Type B pancreatic cell (in vitro differentiated cells): ENCODE measurements at regions not wholly inside any gene's neighbourhood (a gene's known extent, or its start where the extent isn't known, plus 50 kb on each side); places are given as distances from the start of the nearest gene placed in this dataset.

Experiments
- DNase-seq: peaks from one replicate; pipeline ENCODE4 v3.0.0; 2021; ENCODE audit warnings: mixed read lengths; ENCODE audit not compliant: unreplicated experiment; ENCODE audit errors: extremely low spot score
- H3K27ac Mint-ChIP-seq: 2 replicates; pipeline ENCODE4 v1.8.0; 2021; ENCODE audit warnings: mild to moderate bottlenecking, mixed read lengths
- H3K27me3 Mint-ChIP-seq: 2 replicates; pipeline ENCODE4 v1.8.0; 2021; ENCODE audit warnings: mixed read lengths
- H3K36me3 Mint-ChIP-seq: 2 replicates; pipeline ENCODE4 v1.8.0; 2021; ENCODE audit warnings: mixed read lengths
- H3K4me1 Mint-ChIP-seq: one replicate; pipeline ENCODE4 v1.8.0; 2021; ENCODE audit warnings: mixed read lengths; ENCODE audit not compliant: unreplicated experiment
- H3K4me3 Mint-ChIP-seq: 2 replicates; pipeline ENCODE4 v1.8.0; 2021; ENCODE audit warnings: mild to moderate bottlenecking, mixed read lengths
- H3K9me3 Mint-ChIP-seq: 2 replicates; pipeline ENCODE4 v1.8.0; 2021; ENCODE audit warnings: mixed read lengths
- TF ChIP-seq, protein P1 (sequence below): fragments of 200-600 bp; sonication (generic); conservative IDR thresholded peaks from 2 replicates; pipeline ENCODE4 v1.5.0; 2021; ENCODE audit warnings: antibody characterized with exemption, mild to moderate bottlenecking

DNA sequence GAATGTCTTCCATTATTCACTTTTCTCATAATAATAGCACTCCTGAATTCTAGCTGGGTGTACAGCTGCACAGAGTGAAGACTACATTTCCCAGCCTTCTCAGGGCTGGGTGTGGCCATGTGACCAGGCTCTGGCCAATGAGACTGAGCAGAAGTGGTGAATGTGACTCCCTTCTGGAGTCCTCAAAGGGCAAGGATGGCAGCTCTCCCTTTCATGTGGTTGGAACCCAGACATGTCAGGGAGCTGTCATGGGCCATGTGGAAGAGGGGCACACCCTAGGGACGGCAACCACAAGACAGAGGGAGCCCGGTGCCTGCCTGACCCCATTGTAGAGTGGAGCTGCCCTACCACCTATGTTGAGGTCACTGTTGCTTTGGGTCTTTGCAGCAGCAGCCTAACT, 312.8 kb upstream of the SULF2 start:
- TF ChIP-seq, protein P1, sequence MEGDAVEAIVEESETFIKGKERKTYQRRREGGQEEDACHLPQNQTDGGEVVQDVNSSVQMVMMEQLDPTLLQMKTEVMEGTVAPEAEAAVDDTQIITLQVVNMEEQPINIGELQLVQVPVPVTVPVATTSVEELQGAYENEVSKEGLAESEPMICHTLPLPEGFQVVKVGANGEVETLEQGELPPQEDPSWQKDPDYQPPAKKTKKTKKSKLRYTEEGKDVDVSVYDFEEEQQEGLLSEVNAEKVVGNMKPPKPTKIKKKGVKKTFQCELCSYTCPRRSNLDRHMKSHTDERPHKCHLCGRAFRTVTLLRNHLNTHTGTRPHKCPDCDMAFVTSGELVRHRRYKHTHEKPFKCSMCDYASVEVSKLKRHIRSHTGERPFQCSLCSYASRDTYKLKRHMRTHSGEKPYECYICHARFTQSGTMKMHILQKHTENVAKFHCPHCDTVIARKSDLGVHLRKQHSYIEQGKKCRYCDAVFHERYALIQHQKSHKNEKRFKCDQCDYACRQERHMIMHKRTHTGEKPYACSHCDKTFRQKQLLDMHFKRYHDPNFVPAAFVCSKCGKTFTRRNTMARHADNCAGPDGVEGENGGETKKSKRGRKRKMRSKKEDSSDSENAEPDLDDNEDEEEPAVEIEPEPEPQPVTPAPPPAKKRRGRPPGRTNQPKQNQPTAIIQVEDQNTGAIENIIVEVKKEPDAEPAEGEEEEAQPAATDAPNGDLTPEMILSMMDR = no peak
- Mint-ChIP-seq H3K4me1 (peaks cover 14% of the 10 kb centered on the region), H3K9me3 (no peaks in the 10 kb centered on the region), H3K36me3 (no peaks in the 10 kb centered on the region), H3K27ac (no peak overlapping the region), H3K4me3 (no peak overlapping the region), H3K27me3 (peaks cover 21% of the 10 kb centered on the region)
- DNase-seq = no peak

DNA sequence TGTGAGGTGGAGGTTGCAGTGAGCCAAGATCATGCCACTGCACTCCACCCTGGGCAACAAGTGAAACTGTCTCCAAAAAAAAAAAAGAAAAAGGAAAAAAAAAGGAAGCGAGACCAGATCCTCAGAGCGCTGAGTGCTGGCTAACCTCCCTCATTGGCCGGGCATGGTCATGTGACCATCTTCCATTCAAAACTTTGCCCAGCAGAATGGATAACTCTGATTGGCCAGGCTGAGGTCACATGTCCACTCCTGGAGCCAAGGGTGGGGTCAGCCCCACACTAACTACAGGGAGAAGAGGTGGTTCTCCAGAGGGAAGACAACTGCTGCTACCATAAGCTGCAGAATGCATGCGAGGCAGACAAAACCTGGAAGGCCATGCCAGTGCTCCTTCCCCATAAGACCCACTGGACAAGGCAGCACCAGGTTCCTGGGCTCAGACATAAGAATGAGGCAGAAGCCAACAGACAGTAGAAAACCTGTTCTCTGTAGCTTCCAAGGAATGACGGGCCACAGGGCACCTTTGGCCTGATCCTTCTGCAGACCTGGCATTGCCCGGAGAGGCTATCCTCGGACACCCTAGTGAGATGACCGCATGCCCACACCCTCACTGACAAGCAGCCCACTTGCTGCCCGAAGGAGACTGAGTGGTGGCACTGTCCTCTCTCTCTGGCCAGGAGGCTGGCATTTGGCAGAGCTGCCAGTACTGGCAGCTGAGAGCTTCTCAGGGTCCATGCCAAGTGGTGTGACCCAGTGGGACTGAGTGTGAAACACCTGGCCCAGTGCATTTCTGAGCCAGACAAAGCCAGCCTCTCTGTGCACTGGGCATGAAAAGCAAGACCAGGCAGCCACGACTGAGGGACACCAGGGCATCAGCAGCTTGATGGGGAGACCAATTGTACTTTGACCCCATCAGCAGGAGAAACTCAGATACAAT, 311.9 kb upstream of the SULF2 start:
- TF ChIP-seq, protein P1 = no peak
- Mint-ChIP-seq H3K4me1 (peaks cover 11% of the 10 kb centered on the region), H3K9me3 (no peaks in the 10 kb centered on the region), H3K4me3 (no peak overlapping the region), H3K36me3 (no peaks in the 10 kb centered on the region), H3K27me3 (peaks cover 21% of the 10 kb centered on the region), H3K27ac (no peak overlapping the region)
- no peak for DNase-seq

DNA sequence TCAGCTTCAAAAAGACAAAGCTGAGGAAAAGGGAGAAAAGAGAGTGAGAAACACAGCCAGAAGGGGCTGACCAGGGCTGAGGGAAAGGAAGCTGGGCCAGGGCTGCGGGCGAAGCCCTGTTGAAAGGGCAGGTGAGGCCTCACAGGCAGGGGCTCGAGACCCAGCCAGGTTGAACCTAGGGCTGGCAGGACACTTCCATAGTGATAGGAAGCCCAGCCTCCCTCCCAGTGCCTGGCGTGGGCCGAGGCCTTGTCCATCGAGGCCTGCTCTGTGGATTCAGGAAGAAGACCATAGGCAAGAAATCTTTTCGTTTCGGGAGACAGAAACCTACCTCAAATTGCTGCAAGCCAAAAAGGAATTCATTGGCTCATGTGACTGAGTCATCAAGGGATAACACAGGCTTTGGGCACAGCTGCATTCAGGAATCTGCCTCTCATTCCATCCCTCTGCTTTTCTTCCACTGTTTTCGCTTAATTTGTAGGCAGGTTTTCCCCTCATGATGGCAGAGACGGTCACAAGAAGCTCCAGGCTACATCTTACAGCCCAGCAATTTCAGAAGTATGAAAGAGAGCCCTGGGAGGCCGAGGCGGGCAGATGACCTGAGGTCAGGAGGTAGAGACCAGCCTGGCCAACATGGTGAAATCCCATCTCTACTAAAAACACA, 311.1 kb upstream of the SULF2 start:
- Mint-ChIP-seq H3K4me1 (peaks cover 11% of the 10 kb centered on the region), H3K27ac (no peak overlapping the region), H3K36me3 (no peaks in the 10 kb centered on the region), H3K4me3 (no peak overlapping the region), H3K27me3 (peaks cover 19% of the 10 kb centered on the region), H3K9me3 (no peaks in the 10 kb centered on the region)
- no peak for DNase-seq
- TF ChIP-seq, protein P1 = no peak

DNA sequence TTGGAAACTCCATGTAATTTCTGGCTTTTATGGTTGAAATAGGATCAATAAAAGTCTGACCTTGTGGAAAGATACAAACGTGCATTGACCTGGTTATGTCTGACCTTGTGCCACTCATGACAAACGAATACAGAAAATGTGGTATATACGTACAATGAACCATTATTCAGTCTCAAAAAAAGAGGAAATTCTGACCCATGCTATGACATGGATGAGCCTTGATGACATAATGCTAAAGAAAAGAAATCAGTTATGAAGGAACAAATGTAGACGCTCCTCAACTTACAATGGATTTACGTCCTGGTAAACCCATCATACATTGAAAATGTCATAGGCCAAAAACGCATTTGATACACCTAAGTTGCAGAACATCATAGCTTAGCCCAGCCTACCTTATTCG, 309.7 kb upstream of the SULF2 start:
- no peak for DNase-seq
- TF ChIP-seq, protein P1 = no peak
- Mint-ChIP-seq H3K36me3 (no peaks in the 10 kb centered on the region), H3K9me3 (no peaks in the 10 kb centered on the region), H3K4me1 (peaks cover 11% of the 10 kb centered on the region), H3K4me3 (no peak overlapping the region), H3K27me3 (peaks cover 12% of the 10 kb centered on the region), H3K27ac (no peak overlapping the region)

DNA sequence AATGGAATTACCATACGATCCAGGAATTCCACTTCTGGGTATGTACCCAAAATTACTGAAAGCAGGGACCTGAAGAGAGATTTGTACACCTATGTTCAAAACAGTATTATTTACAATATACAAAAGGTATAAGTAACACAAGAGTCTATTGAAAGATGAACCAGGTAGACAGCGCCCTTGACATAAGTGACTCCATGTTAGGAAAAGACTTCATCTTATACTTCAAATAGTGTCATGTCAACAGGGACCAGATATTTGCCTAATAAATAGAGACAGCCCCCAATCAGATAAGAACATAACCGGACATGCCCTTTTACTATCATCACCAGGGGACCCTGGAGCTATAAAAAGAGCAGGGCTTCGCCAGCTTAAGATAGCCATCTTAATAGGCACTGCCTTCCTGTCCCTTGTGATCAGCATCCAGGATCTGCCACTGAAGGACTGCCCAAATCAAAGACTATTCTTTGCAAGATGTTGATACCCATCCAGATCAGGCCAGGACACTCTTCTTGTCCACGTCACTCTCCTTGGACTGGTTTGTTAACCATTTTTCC, 309.0 kb upstream of the SULF2 start:
- Mint-ChIP-seq H3K9me3 (peaks cover 6% of the 10 kb centered on the region), H3K4me1 (peaks cover 8% of the 10 kb centered on the region)

More for the DNA sequence above, 309.0 kb upstream of the SULF2 start:
- TF ChIP-seq, protein P1 = no peak
- DNase-seq = no peak
- no peaks in the 10 kb centered on the region for H3K36me3 Mint-ChIP-seq
- no peak overlapping the region for H3K4me3 Mint-ChIP-seq
- H3K27ac Mint-ChIP-seq = no peak overlapping the region
- peaks cover 7% of the 10 kb centered on the region for H3K27me3 Mint-ChIP-seq
